ENCODE measurements at regions not wholly inside any gene's neighbourhood (a gene's known extent, or its start where the extent isn't known, plus 50 kb on each side); places are given as distances from the start of the nearest gene placed in this dataset.

DNA sequence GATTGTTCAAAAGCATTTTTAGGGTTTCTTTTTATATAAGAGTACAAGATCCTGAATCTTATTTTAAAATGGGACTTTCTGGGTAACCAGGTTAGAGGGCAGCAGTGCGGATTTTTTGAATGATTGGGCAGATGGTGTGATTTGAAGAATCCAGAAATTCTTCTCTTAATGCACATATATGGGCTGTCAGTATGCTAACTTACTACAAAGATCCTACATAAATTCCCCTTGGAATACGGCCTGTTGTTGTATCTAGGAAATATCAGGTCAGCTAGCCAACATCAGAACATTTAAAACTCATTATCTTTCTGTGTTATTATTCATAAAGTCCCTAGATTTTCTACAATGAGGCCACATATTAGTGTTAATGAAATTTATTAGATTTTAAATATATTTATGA, 229.6 kb upstream of the TPRG1 start:
- ChIA-PET POLR2A (ENCODE audit: partially characterized antibody) (no interaction called here), CTCF (ENCODE audit: partially characterized antibody) (interaction anchor here (0.7 to 1.2 kb wide), 2 partner anchors 20 to 61 kb away, joined by 3 read pairs; no protein-coding TSS in a partner anchor)
- Histone ChIP-seq H2AK5ac (ENCODE audit: low read depth, low read length) (no peak overlapping the region), H3K27ac (ENCODE audit: low read depth, low read length) (no peak overlapping the region), H3K23ac (ENCODE audit: insufficient read length) (no peak overlapping the region), H2AFZ (ENCODE audit: low read length) (no peak overlapping the region), H2BK120ac (replicated peaks; ENCODE audit: low read depth, low read length) (no peak overlapping the region), H3K14ac (ENCODE audit: insufficient read length) (no peak overlapping the region), H3K27me3 (replicated peaks in 1 of 4; ENCODE audit: control insufficient read depth in 3 of 4, extremely low read depth in 1 of 4, insufficient read depth in 3 of 4, low read length in 3 of 4) (peaks cover 0 to 4% (median under 1%) of the 10 kb centered on the region in 4 experiments; a peak in 1 of 7 replicates), H2BK20ac (ENCODE audit: low read length) (no peak overlapping the region), H3K9me3 (ENCODE audit: insufficient read depth in 2 of 2, low read depth in 1 of 2, low read length in 1 of 2) (no peaks in the 10 kb centered on the region), H3K79me2 (ENCODE audit: control insufficient read depth in 1 of 2, insufficient read depth in 2 of 2, low read length in 2 of 2) (no peaks in the 10 kb centered on the region), H3K4ac (replicated peaks; ENCODE audit: insufficient read length, low read depth, low read length) (no peak overlapping the region), H2BK5ac (ENCODE audit: low read depth, low read length) (no peak overlapping the region), H3K4me2 (ENCODE audit: insufficient read depth in 1 of 2, low read depth in 2 of 2, low read length in 2 of 2) (no peak overlapping the region), H3K56ac (replicated peaks; ENCODE audit: insufficient read length, low read depth, low read length) (no peak overlapping the region), H4K20me1 (replicated peaks in 1 of 2; ENCODE audit: control insufficient read depth in 1 of 2, insufficient read depth in 2 of 2, low read length in 2 of 2) (no peaks in the 10 kb centered on the region), H2BK12ac (ENCODE audit: low read depth, low read length) (no peak overlapping the region), H4K91ac (replicated peaks; ENCODE audit: insufficient read length, low read length) (no peak overlapping the region), H3K4me1 (replicated peaks in 1 of 4; ENCODE audit: control insufficient read depth in 3 of 4, insufficient read depth in 4 of 4, low read length in 3 of 4) (peaks cover 0 to 5% (median 2%) of the 10 kb centered on the region in 4 experiments; a peak in 5 of 7 replicates), H3K79me1 (ENCODE audit: low read depth, low read length) (no peaks in the 10 kb centered on the region), H4K8ac (ENCODE audit: extremely low read depth, insufficient read depth, low read length) (no peak overlapping the region), H4K5ac (ENCODE audit: insufficient read length, low read depth, low read length) (no peak overlapping the region), H3K9ac (replicated peaks in 1 of 4; ENCODE audit: extremely low read depth in 1 of 4, low read depth in 3 of 4, low read length in 3 of 4) (no peak overlapping the region), H3K18ac (ENCODE audit: extremely low read depth, low read length) (no peak overlapping the region), H2BK15ac (ENCODE audit: low read length) (no peak overlapping the region), H3K4me3 (ENCODE audit: extremely low read depth in 1 of 4, insufficient read depth in 2 of 4, low read depth in 3 of 4, low read length in 4 of 4) (no peak overlapping the region), H3K36me3 (ENCODE audit: control insufficient read depth in 2 of 4, insufficient read depth in 4 of 4, low read length in 3 of 4) (no peaks in the 10 kb centered on the region), H3K23me2 (ENCODE audit: low read depth, low read length) (no peaks in the 10 kb centered on the region; the same call in 1 of the 2 replicates)
- DNase-seq (ENCODE audit: low read depth in 1 of 2, low spot score in 2 of 2) (no peak), FAIRE-seq (no peak)
- no peak for TF ChIP-seq CBX5 (IDR thresholded peaks at IDR 0.05; ENCODE audit: low read depth, low read length)
- 91% methylated on average over 2 of the region's 2 CpGs; no CpG with 5 or more reads in 1 of the 2 experiments for WGBS, 2 experiments (ENCODE audit: extremely low coverage in 1 of 2, insufficient coverage in 1 of 2, insufficient read length in 1 of 2, insufficient replicate concordance in 2 of 2, low coverage in 1 of 2, low lambda C conversion rate in 2 of 2, missing lambda C conversion rate in 1 of 2)
